GM23248 (cell line): ENCODE measurements at regions not wholly inside any gene's neighbourhood (a gene's known extent, or its start where the extent isn't known, plus 50 kb on each side); places are given as distances from the start of the nearest gene placed in this dataset.

Experiments used
- EZH2 ChIP-seq: fragments of 200-600 bp; sonication (generic); IDR thresholded peaks from 2 replicates; pipeline ENCODE4 v1.6.1; 2018; ENCODE audit warnings: antibody characterized with exemption, mild to moderate bottlenecking; ENCODE audit not compliant: insufficient read depth, poor library complexity, severe bottlenecking
- EZH2phosphoT487 ChIP-seq: fragments of 200-600 bp; sonication (generic); IDR thresholded peaks from 2 replicates; pipeline ENCODE4 v1.6.1; 2018; ENCODE audit warnings: antibody characterized with exemption, moderate library complexity, mild to moderate bottlenecking, low read depth; ENCODE audit not compliant: insufficient read depth

DNA sequence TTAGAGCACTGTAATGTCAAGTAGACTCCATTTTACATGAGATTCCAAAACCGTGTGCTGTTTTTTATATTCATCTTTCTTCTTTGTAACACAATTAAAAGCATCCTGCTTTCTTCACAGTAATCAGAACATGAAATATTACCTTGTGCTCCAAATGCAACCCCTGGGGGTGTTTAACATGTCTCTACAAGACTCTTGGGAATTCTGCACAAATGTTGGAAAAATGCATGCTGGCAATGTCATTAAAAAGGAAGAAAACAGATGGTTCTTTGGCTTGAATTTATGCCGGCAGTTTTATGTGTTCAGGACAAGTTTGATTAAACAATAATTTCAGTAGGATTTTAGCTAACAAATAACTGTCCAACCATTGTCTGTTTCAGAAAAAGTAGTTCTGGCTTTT is 159.1 kb downstream of the LIG4 start:
- TF ChIP-seq EZH2 (no peak), EZH2phosphoT487 (no peak)
